ENCODE measurements at regions not wholly inside any gene's neighbourhood (a gene's known extent, or its start where the extent isn't known, plus 50 kb on each side); places are given as distances from the start of the nearest gene placed in this dataset.
"Not testable (repeated sequence)": the region's sequence is repeated elsewhere in the genome, so short reads cannot be mapped to it uniquely, and the experiment has no call there.

DNA sequence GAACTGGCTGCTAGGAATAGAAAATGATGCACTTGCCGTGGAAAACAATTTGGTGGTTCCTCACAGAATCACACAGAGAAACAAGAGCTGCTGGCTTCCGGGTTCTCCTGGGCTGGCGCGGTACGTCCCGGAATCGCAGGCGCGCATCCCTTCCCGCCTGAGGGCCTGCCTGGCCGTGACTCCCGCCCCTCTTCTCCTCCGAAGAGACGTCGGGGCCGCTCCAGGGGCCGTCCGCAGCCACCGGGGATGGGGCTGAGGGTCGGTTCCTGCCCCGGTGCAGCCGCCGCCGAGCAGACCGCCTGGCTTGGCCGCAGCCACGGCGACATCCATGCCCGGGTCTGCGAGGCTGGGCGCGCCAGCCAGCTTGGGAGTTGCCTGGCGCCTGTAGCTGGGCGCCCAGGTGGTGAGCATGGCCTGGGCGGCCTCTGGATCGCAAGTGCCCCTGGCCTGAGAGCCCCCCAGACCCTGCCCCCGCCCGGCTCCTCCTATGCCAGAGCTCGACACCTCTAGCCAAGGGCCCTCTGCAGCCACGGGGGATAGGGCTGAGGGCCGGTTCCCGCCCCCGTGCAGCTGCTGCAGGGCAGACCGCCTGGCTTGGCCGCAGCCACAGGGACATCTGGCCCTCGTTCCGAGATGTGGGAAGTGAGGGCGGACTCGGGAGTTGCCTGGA lies 83.9 kb upstream of the ZNG1F start:
- DNase-seq: peak; percentile 29

- DNase-seq: not testable (repeated sequence)
Observed at GRCh38 chr9:41270992-41271391, 81.9 kb upstream of the ZNG1F start.

- not testable (repeated sequence) for DNase-seq
Observed at GRCh38 chr9:41269471-41269870, 80.4 kb upstream of the ZNG1F start.

GRCh38 chr9:41269054-41269453 lies 79.9 kb upstream of the ZNG1F start:
- not testable (repeated sequence) for DNase-seq

DNA sequence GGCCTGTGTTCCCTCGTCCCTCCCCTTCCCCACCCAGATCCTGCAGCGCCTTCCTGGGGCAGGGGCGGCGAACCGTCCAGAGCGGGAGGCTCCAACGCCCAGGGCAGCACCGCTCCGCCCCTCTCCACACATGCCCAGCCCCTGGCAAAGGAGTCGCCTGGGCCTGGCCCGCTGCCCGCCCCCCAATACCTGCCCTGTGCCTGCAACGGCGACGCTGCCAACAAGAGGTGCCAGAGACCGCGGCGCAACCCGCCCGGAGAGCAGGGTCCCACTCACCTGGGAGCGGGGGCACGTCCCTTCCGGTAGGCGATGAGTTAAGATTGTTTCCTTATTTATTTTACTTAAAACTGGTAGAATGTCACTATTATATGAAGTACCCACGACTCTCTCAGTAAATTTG lies 77.5 kb upstream of the ZNG1F start:
- not testable (repeated sequence) for DNase-seq

GRCh38 chr9:41266000-41266399 lies 76.9 kb upstream of the ZNG1F start:
- DNase-seq: not testable (repeated sequence)

DNA sequence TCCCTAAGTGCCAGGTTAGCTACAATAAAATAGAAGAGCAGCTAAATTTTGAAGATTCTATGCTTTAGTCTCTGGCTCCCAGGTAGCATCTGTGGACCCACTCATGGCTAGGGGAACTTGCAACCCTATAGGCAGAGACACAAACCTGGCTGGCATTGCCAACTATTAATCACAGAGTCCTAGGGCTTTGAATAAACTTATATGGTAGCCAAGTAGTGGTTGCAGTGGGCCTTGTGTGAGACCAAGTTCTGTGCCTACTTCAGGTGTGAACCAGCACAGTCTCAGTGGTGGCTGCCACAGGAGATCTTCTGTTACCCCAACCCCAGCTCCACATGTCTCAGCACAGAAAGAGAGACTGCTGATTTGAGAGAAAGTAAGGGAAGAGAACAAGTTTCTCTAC lies 62.9 kb upstream of the ZNG1F start:
- not testable (repeated sequence) for DNase-seq

GRCh38 chr9:41251101-41251500 lies 62.0 kb upstream of the ZNG1F start:
- not testable (repeated sequence) for DNase-seq

GRCh38 chr9:41246702-41247101 lies 57.6 kb upstream of the ZNG1F start:
- not testable (repeated sequence) for DNase-seq
